Naive thymus-derived CD8-positive, alpha-beta T cell (primary cell): ENCODE measurements at regions not wholly inside any gene's neighbourhood (a gene's known extent, or its start where the extent isn't known, plus 50 kb on each side); places are given as distances from the start of the nearest gene placed in this dataset.
A peak's percentile ranks its signal among the peaks of the same experiment; 100 is the strongest.

Experiments used
- ATAC-seq, 2 donors: fragments of 150-1000 bp; cut with Tn5 transposase in 1 of 2; sonication (Bioruptor Pico), chemical (Tn5 transposase) in 1 of 2; 1 replicate in 1 of 2; 2 replicates in 1 of 2; pipeline ENCODE4 v1.10.0; 2021; ENCODE audit warnings: mild to moderate bottlenecking in 2 of 2, moderate library complexity in 2 of 2
- POLR2A ChIA-PET: fragments of 350-600 bp; sonication (Branson Sonifier 250); formaldehyde crosslinking; loops from one replicate; lab custom pipeline; 2021; ENCODE audit warnings: antibody characterized with exemption; lab: Charles Lee
- DNase-seq, 10 donors: peaks; one replicate each; pipeline versions ENCODE4 v3.0.0 to v3.0.0-alpha.2; 2020 to 2022
- H3K27ac Mint-ChIP-seq, 10 donors: one replicate each; pipeline ENCODE4 v1.8.0; 2020 to 2022; ENCODE audit warnings: mild to moderate bottlenecking in 10 of 10, mixed read lengths in 10 of 10, moderate library complexity in 4 of 10, inconsistent platforms in 1 of 10
- H3K27me3 Mint-ChIP-seq, 5 donors: one replicate each; pipeline ENCODE4 v1.8.0; 2021 to 2022; ENCODE audit warnings: mixed read lengths in 5 of 5
- H3K36me3 Mint-ChIP-seq, 3 donors: one replicate each; pipeline ENCODE4 v1.8.0; 2020 to 2022; ENCODE audit warnings: mixed read lengths in 3 of 3, mild to moderate bottlenecking in 2 of 3, inconsistent platforms in 1 of 3
- H3K4me1 Mint-ChIP-seq, 4 donors: one replicate each; pipeline ENCODE4 v1.8.0; 2021 to 2022; ENCODE audit warnings: mixed read lengths in 4 of 4
- H3K4me3 Mint-ChIP-seq, 10 donors: one replicate each; pipeline ENCODE4 v1.8.0; 2020 to 2022; ENCODE audit warnings: mild to moderate bottlenecking in 10 of 10, mixed read lengths in 10 of 10, moderate library complexity in 6 of 10, inconsistent platforms in 1 of 10
- H3K9me3 Mint-ChIP-seq, 9 donors: one replicate each; pipeline ENCODE4 v1.8.0; 2020 to 2022; ENCODE audit warnings: mixed read lengths in 9 of 9, mild to moderate bottlenecking in 3 of 9, inconsistent platforms in 1 of 9, moderate library complexity in 1 of 9

DNA sequence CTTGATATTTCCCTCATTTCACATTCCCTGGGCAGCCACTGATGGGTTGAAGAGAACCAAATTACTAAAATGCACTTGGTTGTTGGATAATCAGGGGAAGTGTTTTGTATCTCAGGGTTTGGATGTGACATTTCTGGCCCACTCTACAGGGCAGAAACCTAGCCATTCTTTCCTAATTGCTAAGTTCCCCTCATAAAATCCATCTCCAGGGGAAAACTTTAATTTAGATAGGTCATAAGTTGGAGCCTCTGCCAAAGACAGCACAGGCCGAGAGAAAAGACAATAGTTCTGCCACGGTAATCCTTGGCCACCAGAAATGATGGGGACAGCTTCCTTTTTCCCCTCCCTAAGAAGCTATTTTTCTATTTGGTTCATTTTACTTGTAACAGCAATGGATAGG is 192.7 kb upstream of the C1QTNF7 start:
- Mint-ChIP-seq H3K36me3 (no peaks in the 10 kb centered on the region), H3K9me3 (no peaks in the 10 kb centered on the region), H3K4me3 (no peak overlapping the region), H3K27ac (no peak overlapping the region), H3K27me3 (peaks cover 0 to 1% (median 0%) of the 10 kb centered on the region in 5 donors), H3K4me1 (peaks cover 22 to 35% (median 32%) of the 10 kb centered on the region in 4 donors)
- POLR2A ChIA-PET = no interaction called here
- ATAC-seq = no peak
- DNase-seq = no peak

DNA sequence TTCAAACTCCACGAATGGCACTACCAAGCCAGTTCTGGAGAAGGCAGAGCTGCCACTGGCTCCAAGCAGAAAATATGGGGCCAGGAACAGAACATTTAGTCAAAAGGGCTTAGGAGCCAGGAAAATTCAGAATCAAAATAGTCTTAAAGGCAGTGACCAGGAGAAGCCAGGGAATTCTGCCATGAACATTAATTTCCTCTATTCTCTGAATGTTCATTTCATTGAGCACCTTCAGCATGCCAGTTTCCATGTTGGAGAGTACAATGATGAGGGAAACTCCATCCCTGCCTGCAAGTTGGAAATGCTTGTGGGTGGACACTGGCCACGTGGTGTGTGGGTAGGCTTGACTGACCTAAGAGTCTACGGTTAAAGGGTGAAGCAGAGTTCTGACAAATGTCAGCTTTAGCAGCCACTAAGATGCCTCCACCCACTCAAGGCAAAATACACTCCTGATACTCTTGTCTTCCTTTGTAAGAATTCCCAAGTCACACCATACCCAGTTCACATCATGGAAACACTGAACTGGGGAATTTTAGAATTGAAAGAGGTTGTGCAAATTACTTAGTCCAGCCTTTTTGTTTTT is 190.1 kb upstream of the C1QTNF7 start:
- no peaks in the 10 kb centered on the region for H3K9me3 Mint-ChIP-seq
- H3K4me1 Mint-ChIP-seq = peaks cover 16 to 21% (median 20%) of the 10 kb centered on the region in 4 donors
- H3K27ac Mint-ChIP-seq = peak overlapping the region in 1 of 10 donors; percentile 10
- no peaks in the 10 kb centered on the region for H3K36me3 Mint-ChIP-seq
- POLR2A ChIA-PET = no interaction called here
- DNase-seq (no peak), ATAC-seq (no peak)
- no peak overlapping the region for H3K4me3 Mint-ChIP-seq
- peaks cover 0 to 1% (median 0%) of the 10 kb centered on the region in 5 donors for H3K27me3 Mint-ChIP-seq

DNA sequence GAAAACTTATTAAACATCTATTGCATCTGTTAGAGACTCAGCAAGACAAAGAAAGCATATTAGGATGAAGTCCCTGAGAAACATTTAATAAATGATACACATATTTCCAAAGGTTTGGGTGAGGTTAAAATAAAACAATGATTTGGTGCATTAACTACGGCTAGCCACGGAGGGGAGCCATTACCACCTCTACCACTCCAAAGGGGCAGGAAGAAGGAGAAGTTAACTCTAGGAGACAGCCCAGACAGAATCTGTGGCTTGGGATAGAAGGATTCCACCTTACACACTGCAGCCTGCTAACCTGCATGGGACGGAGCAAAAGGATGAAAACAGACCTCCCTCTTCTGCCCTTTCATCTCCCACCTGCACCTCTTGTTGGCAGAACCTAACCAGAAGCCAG is 189.1 kb upstream of the C1QTNF7 start:
- POLR2A ChIA-PET = no interaction called here
- ATAC-seq = no peak
- H3K4me3 Mint-ChIP-seq = no peak overlapping the region

DNA sequence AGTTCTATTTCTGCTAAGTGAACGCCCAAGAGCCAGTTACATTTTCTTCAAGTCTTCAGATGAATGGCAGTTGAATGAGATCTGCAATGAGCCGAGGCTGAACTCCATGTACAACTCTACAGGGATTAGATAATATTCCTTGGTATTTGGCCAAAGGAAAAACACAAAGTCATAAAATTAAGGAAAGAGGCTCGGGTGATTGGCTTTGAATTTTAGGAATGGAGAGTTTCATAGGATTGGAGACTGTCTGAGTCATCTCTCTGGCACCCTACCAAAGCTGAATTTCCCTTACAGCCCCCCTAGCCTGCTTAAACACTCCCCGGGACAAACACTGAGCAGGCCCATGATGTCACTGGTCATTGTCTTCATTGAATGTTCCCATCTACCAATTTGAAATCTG is 188.0 kb upstream of the C1QTNF7 start:
- Mint-ChIP-seq H3K4me3 (no peak overlapping the region), H3K27me3 (peaks cover 0 to 1% (median 0%) of the 10 kb centered on the region in 5 donors), H3K9me3 (no peaks in the 10 kb centered on the region), H3K36me3 (no peaks in the 10 kb centered on the region), H3K27ac (no peak overlapping the region), H3K4me1 (no peaks in the 10 kb centered on the region)
- POLR2A ChIA-PET = no interaction called here
- ATAC-seq = no peak
- DNase-seq = no peak

More for the DNA sequence above, 189.1 kb upstream of the C1QTNF7 start:
- Mint-ChIP-seq H3K4me1 (peaks cover 7 to 11% (median 10%) of the 10 kb centered on the region in 4 donors), H3K27ac (peak overlapping the region in 2 of 10 donors; percentile 18 to 35), H3K9me3 (no peaks in the 10 kb centered on the region), H3K36me3 (no peaks in the 10 kb centered on the region), H3K27me3 (peaks cover 0 to 1% (median 0%) of the 10 kb centered on the region in 5 donors)
- DNase-seq = peak in 3 of 10 donors; percentile 19 to 41 (median 34)

DNA sequence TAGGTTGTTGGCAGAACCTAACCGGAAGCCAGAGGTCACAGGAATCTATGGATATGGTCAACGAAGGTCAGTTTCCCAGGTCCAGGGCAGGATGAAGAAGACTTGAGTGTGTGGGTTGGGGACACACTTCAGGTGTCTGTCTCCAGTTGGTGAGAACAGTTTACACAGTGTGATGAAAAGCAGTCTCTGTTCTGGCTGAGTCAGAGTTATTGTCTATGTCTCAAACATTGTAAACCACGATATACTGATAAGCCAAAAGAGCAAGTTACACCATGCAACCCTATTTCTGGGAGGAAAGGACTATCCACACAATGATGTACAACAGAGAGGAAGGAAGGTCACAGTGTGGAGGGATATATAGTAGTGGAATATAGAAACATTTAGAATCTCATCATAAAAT is 187.1 kb upstream of the C1QTNF7 start:
- Mint-ChIP-seq H3K27ac (no peak overlapping the region), H3K27me3 (peaks cover 0 to 1% (median 0%) of the 10 kb centered on the region in 5 donors), H3K4me1 (no peaks in the 10 kb centered on the region), H3K9me3 (no peaks in the 10 kb centered on the region), H3K36me3 (no peaks in the 10 kb centered on the region), H3K4me3 (no peak overlapping the region)
- no peak for ATAC-seq
- POLR2A ChIA-PET = interaction anchor here (0.5 kb wide), 1 partner anchor 654 kb away, joined by 8 read pairs; no protein-coding TSS in a partner anchor
- no peak for DNase-seq

DNA sequence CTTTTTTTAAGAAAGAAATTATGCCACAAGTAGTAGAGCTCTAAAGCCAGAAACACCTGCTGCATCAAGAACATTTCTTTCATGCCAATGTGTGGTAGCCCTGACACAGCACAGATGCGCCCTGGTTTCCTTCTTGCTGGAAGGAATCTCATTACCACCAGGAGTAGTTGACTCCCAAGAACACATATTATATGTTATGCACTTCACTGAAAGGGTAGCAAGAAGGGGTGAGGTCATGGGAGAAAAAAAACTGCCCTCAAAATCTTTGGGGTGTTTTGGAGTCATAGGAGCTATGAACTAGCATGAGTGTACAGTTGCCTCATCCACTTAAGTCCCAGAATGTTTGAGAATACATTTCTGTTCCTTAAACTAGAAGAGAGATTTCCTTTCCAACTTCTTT is 185.8 kb upstream of the C1QTNF7 start:
- Mint-ChIP-seq H3K9me3 (no peaks in the 10 kb centered on the region), H3K4me1 (no peaks in the 10 kb centered on the region), H3K27ac (no peak overlapping the region), H3K27me3 (no peaks in the 10 kb centered on the region), H3K36me3 (no peaks in the 10 kb centered on the region), H3K4me3 (no peak overlapping the region)
- ATAC-seq = no peak
- no peak for DNase-seq
- POLR2A ChIA-PET = no interaction called here

DNA sequence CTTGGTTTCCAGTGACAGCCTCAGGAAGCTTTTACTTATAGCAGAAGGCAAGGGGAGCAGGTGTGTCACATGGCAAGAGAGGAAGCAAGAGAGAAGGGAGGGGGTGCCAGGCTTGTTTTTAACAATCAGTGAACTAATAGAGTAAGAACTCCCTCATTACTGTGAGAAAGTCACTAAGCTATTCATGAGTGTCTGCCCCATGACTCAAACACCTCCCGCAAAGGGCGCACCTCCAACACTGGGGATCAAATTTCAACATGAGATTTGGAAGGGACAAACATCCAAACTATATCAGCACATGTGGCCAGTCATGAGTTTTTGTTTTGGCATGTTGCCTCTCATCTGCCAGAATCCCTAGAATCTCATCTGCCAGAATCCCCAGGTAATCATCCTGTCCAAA is 183.5 kb upstream of the C1QTNF7 start:
- H3K4me3 Mint-ChIP-seq = no peak overlapping the region
- ATAC-seq (no peak), DNase-seq (no peak)
- POLR2A ChIA-PET = no interaction called here
- H3K4me1 Mint-ChIP-seq = peaks cover 0 to 2% (median 0%) of the 10 kb centered on the region in 4 donors
- H3K27ac Mint-ChIP-seq = no peak overlapping the region
- no peaks in the 10 kb centered on the region for H3K27me3 Mint-ChIP-seq
- no peaks in the 10 kb centered on the region for H3K36me3 Mint-ChIP-seq
- H3K9me3 Mint-ChIP-seq = peaks cover 0 to 1% (median 0%) of the 10 kb centered on the region in 9 donors

DNA sequence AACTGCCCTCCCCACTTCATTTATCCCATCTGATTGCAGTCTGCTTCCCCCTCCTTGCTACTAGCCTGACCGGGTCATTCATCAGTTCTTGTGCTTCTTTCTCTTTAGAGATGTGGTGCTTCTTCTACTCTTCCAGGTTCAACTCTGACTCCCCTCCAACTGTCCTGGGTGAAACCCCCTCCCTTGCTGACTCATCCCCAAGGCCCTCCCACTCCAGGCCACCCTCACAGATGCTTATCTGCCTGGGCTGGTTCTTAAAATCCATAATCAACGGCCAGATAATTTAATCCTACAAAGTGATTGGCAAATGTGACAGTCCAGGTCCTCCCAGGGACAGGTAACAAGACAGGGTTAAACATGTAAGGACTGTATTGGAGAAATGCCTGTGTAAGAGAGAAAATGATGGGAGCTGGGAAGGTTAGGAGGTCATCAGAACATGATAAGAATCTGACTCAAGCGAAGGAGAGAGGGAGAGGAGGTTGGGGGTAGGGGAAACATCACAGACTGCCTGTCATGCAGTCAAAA is 182.8 kb upstream of the C1QTNF7 start:
- Mint-ChIP-seq H3K4me1 (peaks cover 0 to 2% (median 0%) of the 10 kb centered on the region in 4 donors), H3K27me3 (no peaks in the 10 kb centered on the region), H3K36me3 (no peaks in the 10 kb centered on the region), H3K4me3 (no peak overlapping the region), H3K9me3 (peaks cover 0 to 1% (median 0%) of the 10 kb centered on the region in 9 donors), H3K27ac (no peak overlapping the region)
- no peak for DNase-seq
- POLR2A ChIA-PET = no interaction called here
- ATAC-seq = no peak

DNA sequence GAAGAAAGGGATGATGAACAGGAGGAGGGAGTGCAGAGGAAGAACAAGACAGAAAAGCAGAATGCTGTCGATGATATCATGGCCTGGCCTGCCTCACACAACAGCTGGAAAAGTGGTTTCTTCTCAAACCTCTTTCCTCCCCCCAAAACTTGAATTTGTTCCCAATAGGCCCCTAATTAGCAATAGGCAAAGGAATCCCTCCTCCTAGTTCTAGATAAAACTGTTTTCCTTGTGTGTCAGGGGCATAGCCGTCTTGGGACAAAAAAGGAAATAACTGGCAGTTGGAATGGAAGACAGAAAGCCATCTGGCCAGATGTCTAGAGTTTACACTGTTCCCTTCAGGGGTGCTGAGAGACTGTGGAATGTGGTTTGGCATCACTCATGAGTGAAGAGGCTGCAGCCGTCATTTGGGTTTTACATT is 177.8 kb upstream of the C1QTNF7 start:
- Mint-ChIP-seq H3K9me3 (peaks cover 0 to 1% (median 0%) of the 10 kb centered on the region in 9 donors), H3K4me1 (peaks cover 0 to 4% (median under 1%) of the 10 kb centered on the region in 4 donors), H3K4me3 (no peak overlapping the region), H3K27ac (no peak overlapping the region), H3K36me3 (no peaks in the 10 kb centered on the region), H3K27me3 (no peaks in the 10 kb centered on the region)
- no peak for DNase-seq
- POLR2A ChIA-PET = no interaction called here
- ATAC-seq = no peak

DNA sequence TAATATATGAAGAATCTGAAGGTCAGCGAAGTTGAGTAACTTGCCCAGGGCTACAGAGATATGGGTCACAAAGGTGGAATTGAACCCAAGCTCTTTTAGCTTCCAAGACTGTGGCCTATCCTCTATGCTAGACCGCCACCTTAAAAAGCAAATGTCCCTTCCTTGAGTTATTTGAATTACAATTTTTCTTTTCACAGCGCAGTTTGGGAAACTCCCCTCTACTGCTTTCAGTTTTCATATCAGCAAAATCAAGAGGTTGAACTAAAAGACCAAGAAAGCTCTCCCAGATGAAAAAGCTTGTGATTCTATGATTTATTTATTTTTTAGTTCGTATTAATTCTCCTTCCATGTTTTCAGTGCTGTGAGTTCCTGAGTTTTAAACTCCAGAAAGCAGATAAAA is 174.5 kb upstream of the C1QTNF7 start:
- no peak for DNase-seq
- no peak for ATAC-seq
- Mint-ChIP-seq H3K9me3 (peaks cover 0 to 1% (median 0%) of the 10 kb centered on the region in 9 donors), H3K4me3 (no peak overlapping the region), H3K27me3 (peaks cover 0 to 8% (median 0%) of the 10 kb centered on the region in 5 donors), H3K4me1 (peaks cover 0 to 4% (median 1%) of the 10 kb centered on the region in 4 donors), H3K36me3 (no peaks in the 10 kb centered on the region), H3K27ac (no peak overlapping the region)
- POLR2A ChIA-PET = no interaction called here

DNA sequence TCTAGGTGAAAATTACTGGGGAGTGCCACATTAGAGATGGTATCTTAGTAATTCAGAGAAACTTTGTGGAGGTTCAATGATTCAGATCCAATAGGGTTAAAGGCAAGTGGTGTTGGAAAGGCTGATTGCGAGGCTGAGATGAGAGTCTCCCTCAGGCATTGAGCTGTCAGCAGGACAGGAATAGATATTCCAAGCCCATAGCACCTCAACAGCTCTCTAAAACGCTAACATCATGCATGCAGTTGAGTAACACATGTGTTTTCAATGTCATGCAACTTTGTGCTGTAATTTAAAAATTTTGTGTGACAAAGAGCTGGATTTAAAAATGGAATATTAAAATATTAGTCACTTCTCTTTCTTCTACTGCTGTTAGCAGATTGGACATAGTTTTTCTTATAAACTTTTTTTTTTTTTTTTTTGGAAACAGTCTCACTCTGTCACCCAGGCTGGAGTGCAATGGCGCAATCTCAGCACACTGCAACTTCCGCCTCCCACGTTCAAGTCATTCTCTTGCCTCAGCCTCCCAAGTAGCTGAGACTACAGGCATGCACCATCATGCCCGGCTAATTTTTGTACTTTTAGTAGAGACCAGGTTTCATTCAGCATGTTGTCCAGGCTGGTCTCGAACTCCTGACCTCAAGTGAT is 173.5 kb upstream of the C1QTNF7 start:
- H3K27ac Mint-ChIP-seq = no peak overlapping the region
- POLR2A ChIA-PET = no interaction called here
- H3K27me3 Mint-ChIP-seq = peaks cover 0 to 10% (median 0%) of the 10 kb centered on the region in 5 donors

DNA sequence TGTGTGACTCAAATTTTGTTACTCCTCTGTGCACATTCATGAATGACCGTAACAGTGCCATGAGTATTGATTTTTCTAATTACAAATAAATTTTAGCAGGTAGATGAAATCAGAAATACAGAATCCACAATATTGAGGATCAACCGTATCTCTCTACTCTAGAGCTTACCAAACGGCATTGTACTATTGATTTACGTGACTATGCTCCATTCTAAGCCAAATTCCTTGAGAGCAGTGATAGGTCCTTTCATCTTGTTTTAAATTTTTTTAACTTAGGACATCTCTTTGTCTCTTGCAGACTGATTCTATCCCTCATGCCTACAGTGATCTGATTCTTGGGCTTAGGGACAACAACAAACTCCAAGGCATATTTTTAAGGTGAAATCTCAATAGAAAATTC is 172.3 kb upstream of the C1QTNF7 start:
- H3K9me3 Mint-ChIP-seq = no peaks in the 10 kb centered on the region
- no peak for ATAC-seq
- H3K27me3 Mint-ChIP-seq = peaks cover 0 to 10% (median 4%) of the 10 kb centered on the region in 5 donors
- POLR2A ChIA-PET = no interaction called here
- peaks cover 0 to 4% (median 1%) of the 10 kb centered on the region in 4 donors for H3K4me1 Mint-ChIP-seq
- H3K4me3 Mint-ChIP-seq = no peak overlapping the region
- DNase-seq = no peak
- H3K27ac Mint-ChIP-seq = no peak overlapping the region
- peaks cover 0 to 2% (median 0%) of the 10 kb centered on the region in 3 donors for H3K36me3 Mint-ChIP-seq

More for the DNA sequence above, 173.5 kb upstream of the C1QTNF7 start:
- no peaks in the 10 kb centered on the region for H3K36me3 Mint-ChIP-seq
- no peak overlapping the region for H3K4me3 Mint-ChIP-seq
- DNase-seq (no peak), ATAC-seq (no peak)
- peaks cover 0 to 4% (median 1%) of the 10 kb centered on the region in 4 donors for H3K4me1 Mint-ChIP-seq
- H3K9me3 Mint-ChIP-seq = no peaks in the 10 kb centered on the region

DNA sequence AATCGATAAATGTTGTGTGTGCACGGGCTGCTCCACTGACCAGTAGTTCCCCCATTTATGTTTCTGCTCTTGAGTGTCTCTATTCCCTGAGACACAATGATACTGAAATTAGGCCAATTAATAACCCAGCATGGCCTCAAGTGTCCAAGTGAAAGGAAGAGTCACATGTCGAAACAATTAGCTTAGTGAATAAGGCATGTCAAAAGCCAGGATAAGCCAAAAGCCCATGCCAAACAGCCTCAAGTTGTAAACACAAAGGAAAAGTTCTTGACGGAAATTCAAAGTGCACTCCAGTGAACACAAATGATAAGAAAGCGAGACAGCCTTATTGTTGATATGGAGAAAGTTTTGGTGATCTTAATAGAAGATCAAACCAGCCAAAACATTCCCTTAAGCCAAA is 167.1 kb upstream of the C1QTNF7 start:
- Mint-ChIP-seq H3K36me3 (peaks cover 0 to 13% (median 2%) of the 10 kb centered on the region in 3 donors), H3K9me3 (peaks cover 2 to 24% (median 14%) of the 10 kb centered on the region in 9 donors), H3K4me3 (no peak overlapping the region), H3K27me3 (peaks cover 0 to 10% (median 4%) of the 10 kb centered on the region in 5 donors), H3K4me1 (peaks cover 0 to 3% (median 0%) of the 10 kb centered on the region in 4 donors), H3K27ac (no peak overlapping the region)
- POLR2A ChIA-PET = no interaction called here
- ATAC-seq = no peak
- DNase-seq = no peak
